ENCODE measurements at regions not wholly inside any gene's neighbourhood (a gene's known extent, or its start where the extent isn't known, plus 50 kb on each side); places are given as distances from the start of the nearest gene placed in this dataset.

DNA sequence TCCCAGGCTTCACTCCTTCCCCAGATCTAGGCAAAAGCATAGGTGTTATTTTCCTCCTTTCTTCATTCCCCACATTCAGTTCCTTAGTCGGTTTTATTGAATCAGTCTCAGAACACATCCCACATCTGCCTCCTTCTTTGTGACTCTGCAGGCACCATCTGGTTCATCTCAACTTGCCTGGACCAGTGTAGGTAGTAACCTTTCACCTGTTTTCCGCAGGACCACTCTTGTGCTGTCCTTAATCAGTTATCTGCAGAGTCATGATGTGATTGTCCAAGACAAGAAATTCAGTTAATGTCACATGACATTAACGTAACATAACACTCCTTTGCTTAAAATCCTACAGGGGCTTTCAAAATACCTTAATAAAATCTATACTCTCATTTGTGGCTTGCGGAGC, 174.6 kb downstream of the CHRM3 start:
- DNase-seq (ENCODE audit: low read depth, low spot score): no peak
- in situ Hi-C loops (cut with HindIII; ENCODE audit: low sequenced_read_pairs): no loop called here
- no peak overlapping the region for H3K4me3 ChIP-seq (ENCODE audit: low read depth, low read length)
- TF ChIP-seq, protein P1, sequence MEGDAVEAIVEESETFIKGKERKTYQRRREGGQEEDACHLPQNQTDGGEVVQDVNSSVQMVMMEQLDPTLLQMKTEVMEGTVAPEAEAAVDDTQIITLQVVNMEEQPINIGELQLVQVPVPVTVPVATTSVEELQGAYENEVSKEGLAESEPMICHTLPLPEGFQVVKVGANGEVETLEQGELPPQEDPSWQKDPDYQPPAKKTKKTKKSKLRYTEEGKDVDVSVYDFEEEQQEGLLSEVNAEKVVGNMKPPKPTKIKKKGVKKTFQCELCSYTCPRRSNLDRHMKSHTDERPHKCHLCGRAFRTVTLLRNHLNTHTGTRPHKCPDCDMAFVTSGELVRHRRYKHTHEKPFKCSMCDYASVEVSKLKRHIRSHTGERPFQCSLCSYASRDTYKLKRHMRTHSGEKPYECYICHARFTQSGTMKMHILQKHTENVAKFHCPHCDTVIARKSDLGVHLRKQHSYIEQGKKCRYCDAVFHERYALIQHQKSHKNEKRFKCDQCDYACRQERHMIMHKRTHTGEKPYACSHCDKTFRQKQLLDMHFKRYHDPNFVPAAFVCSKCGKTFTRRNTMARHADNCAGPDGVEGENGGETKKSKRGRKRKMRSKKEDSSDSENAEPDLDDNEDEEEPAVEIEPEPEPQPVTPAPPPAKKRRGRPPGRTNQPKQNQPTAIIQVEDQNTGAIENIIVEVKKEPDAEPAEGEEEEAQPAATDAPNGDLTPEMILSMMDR (IDR thresholded peaks at IDR 0.05; ENCODE audit: low read depth, low read length): no peak

DNA sequence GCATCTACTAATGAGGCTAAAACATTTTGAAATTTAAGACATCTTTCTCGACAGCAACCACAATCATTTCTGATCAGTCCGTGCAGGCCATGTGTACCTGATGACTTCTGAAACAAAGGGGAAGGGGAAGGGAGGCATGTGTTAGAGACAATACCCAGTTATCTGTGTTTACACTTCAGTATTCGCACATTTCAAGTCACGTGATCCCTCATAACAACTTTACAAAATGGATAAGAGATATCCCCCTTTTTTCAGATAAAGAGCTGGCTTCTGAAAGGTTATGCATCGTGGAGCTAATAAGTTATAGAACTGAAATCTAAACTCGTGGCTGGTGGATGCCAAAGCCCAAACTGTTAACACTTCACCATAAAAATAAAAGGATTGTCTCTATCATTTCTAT, 175.7 kb downstream of the CHRM3 start:
- in situ Hi-C loops (cut with HindIII; ENCODE audit: low sequenced_read_pairs): no loop called here
- TF ChIP-seq, protein P1 (IDR thresholded peaks at IDR 0.05; ENCODE audit: low read depth, low read length): no peak
- DNase-seq (ENCODE audit: low read depth, low spot score): no peak
- H3K4me3 ChIP-seq (ENCODE audit: low read depth, low read length): no peak overlapping the region

DNA sequence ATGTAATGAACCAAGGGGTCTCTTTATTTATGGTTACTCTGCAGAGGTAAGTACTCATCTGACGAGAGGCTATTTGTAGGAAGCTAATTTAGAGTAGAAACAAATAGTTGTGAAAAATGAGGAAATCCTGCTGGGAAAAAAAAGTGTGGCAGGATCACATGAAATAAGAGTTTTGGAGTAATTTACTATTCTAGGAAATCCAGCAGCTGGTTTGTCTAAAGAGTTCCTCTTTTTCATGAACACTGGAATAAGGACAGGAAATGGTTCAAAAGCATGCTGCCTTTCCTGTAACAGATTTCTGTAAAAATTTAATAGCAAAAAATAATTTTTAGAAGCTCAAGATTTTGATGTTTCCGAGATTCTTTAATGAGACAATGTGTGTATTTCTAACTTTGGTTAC, 177.3 kb downstream of the CHRM3 start:
- in situ Hi-C loops (cut with HindIII; ENCODE audit: low sequenced_read_pairs): no loop called here
- TF ChIP-seq, protein P1 (IDR thresholded peaks at IDR 0.05; ENCODE audit: low read depth, low read length): no peak
- no peak overlapping the region for H3K4me3 ChIP-seq (ENCODE audit: low read depth, low read length)
- DNase-seq (ENCODE audit: low read depth, low spot score): no peak

DNA sequence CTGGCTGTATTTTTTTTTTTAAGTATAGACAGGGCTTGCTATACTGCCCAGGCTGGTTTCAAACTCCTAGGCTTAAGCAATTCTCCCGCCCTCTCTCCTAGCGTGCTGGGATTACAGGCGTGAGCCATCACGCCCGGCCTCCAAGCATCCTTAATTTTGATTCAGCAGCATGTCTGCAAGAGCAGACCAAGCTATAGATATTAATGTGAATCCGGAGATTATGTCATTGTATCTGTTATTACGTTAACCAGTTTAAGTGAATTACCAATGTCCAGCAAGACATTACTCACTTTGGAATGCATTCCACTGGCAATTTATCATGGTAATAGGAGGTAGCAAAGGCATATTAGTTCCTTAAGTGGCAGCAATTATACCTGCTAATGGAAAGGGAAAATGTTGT, 179.7 kb downstream of the CHRM3 start:
- DNase-seq (ENCODE audit: low read depth, low spot score): no peak
- TF ChIP-seq, protein P1 (IDR thresholded peaks at IDR 0.05; ENCODE audit: low read depth, low read length): no peak
- in situ Hi-C loops (cut with HindIII; ENCODE audit: low sequenced_read_pairs): no loop called here
- H3K4me3 ChIP-seq (ENCODE audit: low read depth, low read length): no peak overlapping the region

DNA sequence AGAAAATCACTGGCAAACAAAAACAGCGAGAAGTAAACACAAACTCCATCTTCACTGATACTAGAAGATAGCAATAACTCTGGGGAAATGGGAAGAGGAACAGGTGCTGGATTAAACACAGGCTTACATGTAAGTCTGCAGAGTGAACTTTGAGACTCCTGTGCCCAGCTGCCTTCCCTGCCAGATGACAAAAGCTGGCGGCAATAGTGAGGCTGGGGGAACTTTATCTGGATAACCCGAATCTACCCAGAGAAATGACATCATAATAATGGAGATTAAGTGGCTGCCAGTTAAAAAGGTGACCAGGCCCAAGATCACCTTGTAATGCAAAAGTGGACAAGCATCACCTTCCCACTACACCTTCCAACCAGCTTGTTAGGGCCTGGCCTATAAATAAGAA, 184.5 kb downstream of the CHRM3 start:
- in situ Hi-C loops (cut with HindIII; ENCODE audit: low sequenced_read_pairs): no loop called here
- DNase-seq (ENCODE audit: low read depth, low spot score): no peak
- H3K4me3 ChIP-seq (ENCODE audit: low read depth, low read length): no peak overlapping the region
- TF ChIP-seq, protein P1 (IDR thresholded peaks at IDR 0.05; ENCODE audit: low read depth, low read length): no peak

DNA sequence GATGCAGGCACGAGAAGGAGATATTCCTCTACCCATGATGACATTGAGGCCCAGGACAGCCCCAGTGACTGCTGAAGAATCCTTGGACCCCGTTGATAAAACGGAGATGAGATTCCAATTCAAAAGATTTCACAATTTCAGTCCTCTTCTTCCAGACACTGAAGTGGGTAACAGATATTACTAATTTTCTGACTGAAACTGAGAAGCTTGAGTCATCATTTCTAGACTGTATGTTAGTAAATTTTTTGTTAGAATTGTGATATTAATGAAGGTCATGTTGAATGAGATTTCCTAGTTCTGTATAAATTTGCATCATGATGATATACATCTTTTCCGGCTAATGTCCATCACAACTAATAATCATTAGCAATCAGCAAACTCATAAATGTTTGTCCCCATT, 185.8 kb downstream of the CHRM3 start:
- TF ChIP-seq, protein P1 (IDR thresholded peaks at IDR 0.05; ENCODE audit: low read depth, low read length): no peak
- no peak overlapping the region for H3K4me3 ChIP-seq (ENCODE audit: low read depth, low read length)
- in situ Hi-C loops (cut with HindIII; ENCODE audit: low sequenced_read_pairs): no loop called here
- no peak for DNase-seq (ENCODE audit: low read depth, low spot score)

DNA sequence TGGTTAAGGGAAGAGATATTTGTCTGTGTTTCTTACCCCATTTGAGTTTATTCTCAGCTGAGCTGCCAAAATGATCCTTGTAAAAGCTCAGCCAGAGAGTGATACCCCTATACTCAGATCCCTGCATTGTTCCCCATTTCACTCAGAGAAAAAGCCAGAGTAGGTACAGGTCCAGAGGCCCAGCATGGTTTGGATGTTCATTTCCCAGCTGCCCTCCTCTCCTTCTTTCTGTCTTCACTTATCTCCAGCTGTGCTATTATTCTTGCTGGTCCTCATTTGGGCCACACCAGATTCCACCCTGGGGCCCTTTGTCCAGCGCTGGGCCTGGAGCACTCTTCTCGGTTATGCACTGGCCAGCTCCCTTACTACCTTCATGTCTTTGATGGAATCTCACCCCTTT, 187.7 kb downstream of the CHRM3 start:
- H3K4me3 ChIP-seq (ENCODE audit: low read depth, low read length): no peak overlapping the region
- TF ChIP-seq, protein P1 (IDR thresholded peaks at IDR 0.05; ENCODE audit: low read depth, low read length): no peak
- in situ Hi-C loops (cut with HindIII; ENCODE audit: low sequenced_read_pairs): no loop called here
- DNase-seq (ENCODE audit: low read depth, low spot score): no peak
